ENCODE measurements at regions not wholly inside any gene's neighbourhood (a gene's known extent, or its start where the extent isn't known, plus 50 kb on each side); places are given as distances from the start of the nearest gene placed in this dataset.

- TF ChIP-seq SIN3A (IDR thresholded peaks at IDR 0.05; ENCODE audit: borderline replicate concordance, insufficient read depth, low read length) (no peak), REST (IDR thresholded peaks at IDR 0.05; ENCODE audit: insufficient read depth in 1 of 2, low read depth in 2 of 2, low read length in 2 of 2) (no peak)
These were observed 359.9 kb upstream of the EPHA7 start for GRCh38 chr6:93779086-93779841.

All from PFSK-1 (cell line).